ENCODE measurements at regions not wholly inside any gene's neighbourhood (a gene's known extent, or its start where the extent isn't known, plus 50 kb on each side); places are given as distances from the start of the nearest gene placed in this dataset.
A peak's percentile ranks its signal among the peaks of the same experiment; 100 is the strongest.

DNA sequence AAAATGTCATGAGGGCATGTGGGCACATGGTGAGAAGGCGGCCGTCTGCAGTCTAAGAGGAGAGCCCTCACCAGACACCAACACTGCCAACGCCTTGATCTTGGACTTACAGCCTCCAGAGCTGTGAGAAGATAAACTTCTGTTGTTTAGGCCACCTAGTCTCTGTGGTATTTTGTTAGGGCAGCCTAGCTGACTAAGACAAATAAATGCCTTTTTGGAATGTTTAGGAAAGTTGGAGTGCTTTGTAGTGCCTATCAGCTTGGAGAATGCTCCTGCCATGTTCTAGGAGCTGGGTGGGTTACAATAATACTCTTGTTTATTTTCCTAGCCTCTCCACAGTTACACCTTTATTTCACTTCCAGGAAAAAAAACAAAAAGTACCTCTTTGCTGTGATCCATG, 92.0 kb downstream of the SPP2 start:
- Mint-ChIP-seq H3K36me3 (ENCODE audit: low read depth) (peaks cover 4% of the 10 kb centered on the region), H3K4me1 (ENCODE audit: low read depth) (peaks cover 13% of the 10 kb centered on the region), H3K4me3 (no peak overlapping the region), H3K27ac (no peak overlapping the region), H3K27me3 (ENCODE audit: low read depth) (peaks cover 7% of the 10 kb centered on the region), H3K9me3 (ENCODE audit: insufficient read depth) (no peaks in the 10 kb centered on the region)
- DNase-seq (no peak), ATAC-seq (no peak)
- CTCF ChIA-PET: interaction anchor here (0.6 to 2.8 kb wide), 3 partner anchors 340 to 700 kb away, joined by 3 to 10 read pairs (median 3); no protein-coding TSS in a partner anchor
- POLR2A ChIA-PET: interaction anchor here (0.9 kb wide), 1 partner anchor 354 kb away, joined by 3 read pairs; the partner anchor contains the start of gene ARL4C

DNA sequence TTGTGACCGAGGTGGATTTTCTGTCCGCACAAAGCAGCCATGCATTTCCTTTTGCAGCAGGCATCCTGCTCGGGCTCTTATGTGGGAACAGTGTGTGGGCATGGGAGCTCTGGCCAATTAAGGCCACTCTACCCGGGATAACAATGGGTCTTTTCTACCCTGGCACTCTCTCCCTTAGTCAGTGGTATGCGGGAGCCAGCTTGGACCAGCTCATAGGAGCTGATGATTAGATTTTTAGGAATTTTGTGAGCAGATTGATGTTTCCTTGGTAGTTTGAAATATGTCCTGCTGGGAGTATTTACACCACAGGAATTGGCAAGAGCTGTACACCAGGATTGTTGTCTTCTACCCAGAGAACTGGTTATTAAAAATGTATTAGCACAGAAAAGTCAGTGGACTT, 89.3 kb downstream of the SPP2 start:
- H3K36me3 Mint-ChIP-seq (ENCODE audit: low read depth): no peaks in the 10 kb centered on the region
- no peaks in the 10 kb centered on the region for H3K9me3 Mint-ChIP-seq (ENCODE audit: insufficient read depth)
- H3K27me3 Mint-ChIP-seq (ENCODE audit: low read depth): peaks cover 7% of the 10 kb centered on the region
- H3K4me3 Mint-ChIP-seq: no peak overlapping the region
- DNase-seq: no peak
- H3K4me1 Mint-ChIP-seq (ENCODE audit: low read depth): peaks cover 22% of the 10 kb centered on the region
- ChIA-PET POLR2A (interaction anchor here (1.6 kb wide), 1 partner anchor 357 kb away, joined by 3 read pairs; the partner anchor contains the start of gene ARL4C), CTCF (interaction anchor here (1.0 to 2.4 kb wide), 2 partner anchors 149 to 361 kb away, joined by 3 to 6 read pairs; no protein-coding TSS in a partner anchor)
- H3K27ac Mint-ChIP-seq: no peak overlapping the region
- no peak for ATAC-seq

DNA sequence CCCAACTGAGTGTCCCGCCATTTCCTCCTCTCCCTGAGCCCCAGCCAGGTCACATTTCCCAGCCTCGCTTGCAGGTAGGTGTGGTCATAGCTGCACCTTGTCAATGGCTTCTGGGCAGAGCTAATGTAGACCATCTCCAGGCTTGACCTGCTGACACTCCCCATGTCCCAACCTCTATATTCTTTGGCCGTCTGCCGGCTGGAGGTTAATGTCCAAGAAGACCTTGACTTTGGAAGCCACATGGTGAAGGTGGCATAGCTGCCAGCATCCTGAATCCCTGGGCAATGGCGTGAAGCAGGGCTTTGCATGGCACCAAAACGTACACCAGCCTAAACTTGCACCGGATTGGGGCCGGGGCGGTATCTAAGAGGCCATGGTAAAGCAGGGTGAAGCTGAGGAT, 88.3 kb downstream of the SPP2 start:
- ATAC-seq (no peak), DNase-seq (no peak)
- peaks cover 7% of the 10 kb centered on the region for H3K27me3 Mint-ChIP-seq (ENCODE audit: low read depth)
- no peak overlapping the region for H3K4me3 Mint-ChIP-seq
- ChIA-PET POLR2A (interaction anchor here (1.6 kb wide), 1 partner anchor 358 kb away, joined by 3 read pairs; the partner anchor contains the start of gene ARL4C), CTCF (interaction anchor here (1.2 to 2.4 kb wide), 2 partner anchors 8 to 362 kb away, joined by 3 to 6 read pairs; no protein-coding TSS in a partner anchor)
- no peak overlapping the region for H3K27ac Mint-ChIP-seq
- no peaks in the 10 kb centered on the region for H3K9me3 Mint-ChIP-seq (ENCODE audit: insufficient read depth)
- H3K4me1 Mint-ChIP-seq (ENCODE audit: low read depth): peaks cover 22% of the 10 kb centered on the region
- H3K36me3 Mint-ChIP-seq (ENCODE audit: low read depth): no peaks in the 10 kb centered on the region

DNA sequence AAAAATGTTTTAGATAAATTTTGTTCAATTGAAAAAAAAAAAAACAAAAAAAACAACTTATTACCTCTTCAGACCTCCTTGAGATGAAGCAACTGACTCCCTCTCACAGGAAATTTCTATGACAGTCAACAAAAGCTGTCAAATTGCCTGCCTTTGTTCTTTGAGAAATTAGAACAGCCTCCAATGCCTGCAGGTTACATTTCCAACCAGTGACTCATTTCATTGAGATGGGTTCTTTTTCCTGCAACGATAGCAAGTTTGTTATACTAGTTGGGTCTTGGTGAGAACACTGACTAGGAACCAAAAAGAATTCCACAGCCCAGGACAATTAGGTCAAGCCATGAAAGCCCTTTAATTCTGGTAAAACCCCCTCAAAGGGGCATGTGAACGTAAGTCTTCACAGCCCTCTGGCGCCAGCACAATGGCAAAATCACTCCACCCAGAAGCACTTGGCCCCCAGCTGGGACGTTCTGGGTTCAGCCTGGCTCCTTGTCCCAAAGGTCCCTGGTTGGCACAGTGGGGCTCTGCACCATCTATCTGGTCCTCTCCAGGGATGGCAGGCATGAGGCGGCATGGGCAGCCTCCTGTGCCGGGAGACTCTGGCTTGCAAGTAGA, 87.0 kb downstream of the SPP2 start:
- peaks cover 22% of the 10 kb centered on the region for H3K4me1 Mint-ChIP-seq (ENCODE audit: low read depth)
- DNase-seq (no peak), ATAC-seq (no peak)
- no peak overlapping the region for H3K4me3 Mint-ChIP-seq
- ChIA-PET CTCF (interaction anchor here (0.7 to 3.1 kb wide), 7 partner anchors 9 to 414 kb away, joined by 3 to 65 read pairs (median 4); partner anchors contain the start of gene ARL4C), POLR2A (no interaction called here)
- peaks cover 7% of the 10 kb centered on the region for H3K27me3 Mint-ChIP-seq (ENCODE audit: low read depth)
- no peaks in the 10 kb centered on the region for H3K36me3 Mint-ChIP-seq (ENCODE audit: low read depth)
- peak overlapping the region; percentile 37 for H3K27ac Mint-ChIP-seq
- H3K9me3 Mint-ChIP-seq (ENCODE audit: insufficient read depth): no peaks in the 10 kb centered on the region

DNA sequence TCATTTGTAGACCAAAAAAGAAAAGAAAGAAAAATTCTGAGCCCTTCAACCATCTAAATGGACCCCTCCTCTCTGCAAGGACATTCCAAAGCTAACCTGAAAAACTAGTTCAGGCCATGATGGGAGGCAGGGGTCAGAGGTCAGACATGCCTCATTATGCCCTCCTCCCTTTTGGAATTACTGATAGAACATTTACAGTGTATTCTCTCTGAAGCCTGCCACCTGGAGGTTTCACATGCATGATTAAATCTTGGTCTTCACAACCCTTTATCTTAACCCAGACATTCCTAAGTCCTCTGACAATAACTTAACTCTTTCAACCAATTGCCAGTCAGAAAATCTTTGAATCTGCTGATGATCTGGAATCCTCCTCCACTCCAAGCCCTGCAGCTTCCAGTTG, 86.0 kb downstream of the SPP2 start:
- no peaks in the 10 kb centered on the region for H3K36me3 Mint-ChIP-seq (ENCODE audit: low read depth)
- CTCF ChIA-PET: interaction anchor here (1.3 to 3.1 kb wide), 17 partner anchors 9 to 409 kb away, joined by 3 to 65 read pairs (median 6); partner anchors contain the start of gene ARL4C
- peaks cover 22% of the 10 kb centered on the region for H3K4me1 Mint-ChIP-seq (ENCODE audit: low read depth)
- ATAC-seq (no peak), DNase-seq (peak; percentile 31)
- no peaks in the 10 kb centered on the region for H3K9me3 Mint-ChIP-seq (ENCODE audit: insufficient read depth)
- peak overlapping the region; percentile 72 for H3K27ac Mint-ChIP-seq
- no peak overlapping the region for H3K4me3 Mint-ChIP-seq
- POLR2A ChIA-PET: interaction anchor here (0.6 to 1.4 kb wide), 2 partner anchors 220 to 359 kb away, joined by 3 to 6 read pairs; no protein-coding TSS in a partner anchor
- peaks cover 14% of the 10 kb centered on the region for H3K27me3 Mint-ChIP-seq (ENCODE audit: low read depth)

DNA sequence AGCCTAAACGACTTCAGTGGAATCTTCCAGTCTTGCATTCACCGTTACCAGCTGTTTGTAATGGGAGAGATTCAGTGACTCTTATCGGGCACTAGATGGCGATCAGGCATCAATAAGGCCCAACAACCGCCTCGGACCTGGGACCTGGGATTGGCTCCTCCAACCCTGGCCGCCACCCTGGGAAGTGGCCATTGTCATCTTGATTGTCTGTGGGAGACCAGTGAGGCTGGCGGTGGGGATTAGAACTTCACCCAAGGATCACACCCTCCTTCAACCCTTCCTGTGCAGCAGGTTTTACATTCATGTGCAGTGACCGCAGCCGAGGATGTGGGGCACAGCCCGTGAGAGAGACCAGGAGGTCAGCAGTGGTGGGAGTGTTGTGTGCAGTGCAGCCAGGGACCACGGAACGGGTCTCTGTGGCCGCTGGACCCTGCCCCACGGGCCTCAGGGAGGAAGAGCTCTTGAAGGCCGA, 85.3 kb downstream of the SPP2 start:
- ATAC-seq (peak; percentile 84), DNase-seq (peak; percentile 72)
- Mint-ChIP-seq H3K4me3 (no peak overlapping the region), H3K4me1 (ENCODE audit: low read depth) (peaks cover 22% of the 10 kb centered on the region), H3K27me3 (ENCODE audit: low read depth) (peaks cover 16% of the 10 kb centered on the region), H3K27ac (no peak overlapping the region), H3K36me3 (ENCODE audit: low read depth) (no peaks in the 10 kb centered on the region), H3K9me3 (ENCODE audit: insufficient read depth) (no peaks in the 10 kb centered on the region)
- ChIA-PET POLR2A (interaction anchor here (0.6 to 1.4 kb wide), 5 partner anchors 157 to 365 kb away, joined by 3 to 6 read pairs (median 3); partner anchors contain the start of gene ARL4C), CTCF (interaction anchor here (0.6 to 3.1 kb wide), 56 partner anchors 9 to 409 kb away, joined by 3 to 65 read pairs (median 4); partner anchors contain the start of gene ARL4C)

DNA sequence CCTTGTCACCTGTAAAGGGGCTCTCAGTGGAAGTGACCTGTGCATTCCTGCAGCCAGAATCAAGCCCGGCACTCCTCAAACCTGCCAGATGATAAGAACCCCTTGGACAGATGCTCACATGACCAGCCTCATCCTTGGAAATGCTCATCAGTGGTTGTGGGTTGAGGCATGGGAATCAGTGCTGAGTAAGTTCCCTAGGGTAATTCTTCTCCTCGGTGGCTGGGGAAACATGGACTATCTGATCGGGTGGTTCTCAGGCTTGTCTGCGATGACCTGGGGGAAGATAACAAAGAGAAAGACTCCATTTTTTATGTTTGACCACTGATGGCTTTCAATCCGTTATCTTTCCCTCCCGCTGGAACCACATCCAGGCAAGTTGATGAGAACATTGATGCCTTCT, 84.0 kb downstream of the SPP2 start:
- DNase-seq (no peak), ATAC-seq (no peak)
- ChIA-PET CTCF (interaction anchor here (1.1 to 4.6 kb wide), 2 partner anchors 20 to 367 kb away, joined by 3 to 23 read pairs; no protein-coding TSS in a partner anchor), POLR2A (interaction anchor here (1.1 kb wide), 1 partner anchor 363 kb away, joined by 4 read pairs; the partner anchor contains the start of gene ARL4C)
- H3K9me3 Mint-ChIP-seq (ENCODE audit: insufficient read depth): no peaks in the 10 kb centered on the region
- peaks cover 10% of the 10 kb centered on the region for H3K27me3 Mint-ChIP-seq (ENCODE audit: low read depth)
- H3K4me3 Mint-ChIP-seq: no peak overlapping the region
- H3K27ac Mint-ChIP-seq: no peak overlapping the region
- no peaks in the 10 kb centered on the region for H3K36me3 Mint-ChIP-seq (ENCODE audit: low read depth)
- H3K4me1 Mint-ChIP-seq (ENCODE audit: low read depth): peaks cover 22% of the 10 kb centered on the region

DNA sequence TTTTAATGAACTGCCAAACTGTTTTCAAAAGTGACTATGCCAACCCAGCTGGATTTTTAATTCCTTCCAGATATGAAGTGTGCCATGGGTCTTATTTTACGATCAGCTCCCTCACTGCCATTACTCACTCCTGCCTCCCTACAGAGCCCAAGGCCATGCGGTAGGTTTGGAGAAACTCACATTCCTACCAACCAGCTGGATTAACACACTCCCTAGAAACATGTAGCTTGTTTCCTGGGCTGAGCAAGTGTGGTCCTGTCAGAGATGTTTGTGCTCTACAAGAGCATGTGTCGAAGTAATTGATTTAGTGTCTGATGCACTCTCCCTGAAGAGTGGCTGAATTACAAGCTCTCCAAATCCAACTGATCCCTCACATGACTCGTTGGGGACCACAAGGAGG, 82.5 kb downstream of the SPP2 start:
- Mint-ChIP-seq H3K4me1 (ENCODE audit: low read depth) (peaks cover 22% of the 10 kb centered on the region), H3K36me3 (ENCODE audit: low read depth) (no peaks in the 10 kb centered on the region), H3K4me3 (no peak overlapping the region), H3K9me3 (ENCODE audit: insufficient read depth) (no peaks in the 10 kb centered on the region), H3K27ac (no peak overlapping the region), H3K27me3 (ENCODE audit: low read depth) (peaks cover 10% of the 10 kb centered on the region)
- CTCF ChIA-PET: interaction anchor here (4.6 kb wide), 1 partner anchor 368 kb away, joined by 23 read pairs; no protein-coding TSS in a partner anchor
- DNase-seq (no peak), ATAC-seq (no peak)
- POLR2A ChIA-PET: interaction anchor here (0.7 kb wide), 1 partner anchor 366 kb away, joined by 3 read pairs; no protein-coding TSS in a partner anchor

DNA sequence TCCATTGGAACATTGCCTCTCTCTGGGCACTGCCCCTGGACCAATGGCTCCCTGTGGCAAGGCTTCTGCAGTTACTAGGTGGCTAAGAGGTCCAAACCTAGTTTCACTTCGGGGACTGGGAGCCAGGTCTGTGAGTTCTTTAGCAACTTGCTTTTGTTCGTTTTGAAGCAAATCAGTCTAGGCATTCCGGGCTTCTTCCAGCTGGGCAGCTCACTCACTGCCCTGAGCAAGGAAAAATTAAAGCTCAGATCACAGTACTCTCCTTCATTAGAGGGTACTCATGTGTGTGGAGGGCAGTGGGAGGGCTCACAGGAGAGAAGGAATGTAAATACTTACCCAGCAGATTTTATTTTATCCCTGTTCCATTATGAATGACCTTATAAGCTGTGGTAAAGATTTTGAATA, 80.3 kb downstream of the SPP2 start:
- Mint-ChIP-seq H3K9me3 (ENCODE audit: insufficient read depth) (no peaks in the 10 kb centered on the region), H3K27me3 (ENCODE audit: low read depth) (peaks cover 10% of the 10 kb centered on the region), H3K4me3 (no peak overlapping the region), H3K36me3 (ENCODE audit: low read depth) (no peaks in the 10 kb centered on the region), H3K27ac (no peak overlapping the region), H3K4me1 (ENCODE audit: low read depth) (peaks cover 5% of the 10 kb centered on the region)
- ChIA-PET CTCF (interaction anchor here (1.0 to 4.6 kb wide), 2 partner anchors 158 to 371 kb away, joined by 4 to 23 read pairs; no protein-coding TSS in a partner anchor), POLR2A (no interaction called here)
- peak; percentile 12 for DNase-seq
- ATAC-seq: no peak

DNA sequence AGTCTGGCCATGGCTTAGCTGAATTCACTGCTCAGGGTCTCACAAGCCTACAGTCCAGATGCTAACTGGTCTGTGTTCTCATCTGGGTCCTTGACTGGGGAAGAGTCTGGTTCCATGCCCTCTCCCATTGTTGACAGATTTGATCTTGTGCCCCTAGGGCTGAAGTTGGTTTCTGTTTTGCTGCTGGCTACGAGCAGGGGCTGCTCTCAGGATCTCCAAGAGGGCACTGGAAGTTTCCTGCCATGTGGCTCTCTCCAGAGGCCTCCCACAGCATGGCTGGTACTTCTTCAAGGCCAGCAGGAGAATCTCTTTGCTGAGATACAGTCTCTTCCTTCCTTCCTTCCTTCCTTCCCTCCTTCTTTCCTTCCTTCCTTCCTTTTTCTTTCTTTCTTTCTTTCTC, 78.1 kb downstream of the SPP2 start:
- DNase-seq (no peak), ATAC-seq (no peak)
- ChIA-PET POLR2A (no interaction called here), CTCF (no interaction called here)
- Mint-ChIP-seq H3K27ac (no peak overlapping the region), H3K36me3 (ENCODE audit: low read depth) (no peaks in the 10 kb centered on the region), H3K4me3 (no peak overlapping the region), H3K27me3 (ENCODE audit: low read depth) (peaks cover 14% of the 10 kb centered on the region), H3K4me1 (ENCODE audit: low read depth) (no peaks in the 10 kb centered on the region), H3K9me3 (ENCODE audit: insufficient read depth) (no peaks in the 10 kb centered on the region)

Data from activated CD8-positive, alpha-beta T cell treated with anti-CD3 and anti-CD28 coated beads, Interleukin-2, amount 10 ng/mL, durations not matched to agents 7 days and 5 days (primary cell).